GM12878 (cell line): ENCODE measurements at regions not wholly inside any gene's neighbourhood (a gene's known extent, or its start where the extent isn't known, plus 50 kb on each side); places are given as distances from the start of the nearest gene placed in this dataset.

Experiments
- ATAC-seq: fragments of 200-7000 bp; cut with Tn5 transposase; 3 replicates; pipeline ENCODE4 v1.9.1; 2020; ENCODE audit warnings: mild to moderate bottlenecking, moderate library complexity
- BruUV-seq: library from RNA; stranded (reverse); fragments of 400-500 nt; replicated peaks from 2 replicates; lab custom pipeline; 2021; lab: Mats Ljungman, UMichigan
- CTCF ChIA-PET: fragments of 300-600 bp; sonication (Branson Sonifier 250); formaldehyde crosslinking; extraction: SDS; loops from one replicate; lab custom pipeline; 2021; ENCODE audit warnings: inconsistent platforms; lab: Yijun Ruan, JAX
- POLR2A ChIA-PET: fragments of 350-600 bp; formaldehyde crosslinking; extraction: SDS; loops from one replicate; lab custom pipeline; 2021; ENCODE audit warnings: inconsistent platforms; lab: Charles Lee
- RAD21 ChIA-PET: fragments of 300-600 bp; sonication (Branson Sonifier 250); formaldehyde crosslinking; loops from one replicate; lab custom pipeline; 2023; ENCODE audit warnings: antibody characterized with exemption; ENCODE audit not compliant: unreplicated experiment; lab: Charles Lee
- SMC1A ChIA-PET: fragments of 300-600 bp; sonication (Branson Sonifier 250); formaldehyde crosslinking; loops from one replicate; lab custom pipeline; 2023; ENCODE audit not compliant: unreplicated experiment, uncharacterized antibody; lab: Charles Lee
- DNase-seq: peaks from one replicate; pipeline ENCODE4 v3.0.0-alpha.2; 2011; ENCODE audit warnings: low read depth, low spot score
- FAIRE-seq: peaks from 3 replicates; lab custom pipeline; 2011; peaks lifted over from hg19 to GRCh38; lab: Jason Lieb, UNC
- H2AFZ ChIP-seq: 2 replicates; pipeline ENCODE4 v1.6.0; 2011; ENCODE audit warnings: low read depth, low read length, control low read depth; ENCODE audit not compliant: control insufficient read depth
- H3K27ac ChIP-seq: 2 replicates; pipeline ENCODE4 v1.5.1; 2011; ENCODE audit warnings: control low read depth; ENCODE audit not compliant: control insufficient read depth, insufficient read depth
- H3K27me3 ChIP-seq, 2 experiments: replicated peaks in 1 of 2; 2 replicates each; pipeline versions ENCODE4 v1.6.0 to v1.6.1; 2011; ENCODE audit warnings: low read length in 1 of 2; ENCODE audit not compliant: control insufficient read depth in 2 of 2, insufficient read depth in 2 of 2
- H3K36me3 ChIP-seq, 2 experiments: 2 replicates each; pipeline ENCODE4 v1.5.1; 2011; ENCODE audit warnings: low read length in 1 of 2; ENCODE audit not compliant: control insufficient read depth in 2 of 2, insufficient read depth in 2 of 2
- H3K4me1 ChIP-seq: 2 replicates; pipeline ENCODE4 v1.6.1; 2011; ENCODE audit warnings: mild to moderate bottlenecking, low read length, moderate library complexity, mixed read lengths; ENCODE audit not compliant: control insufficient read depth, insufficient read depth
- H3K4me2 ChIP-seq: 2 replicates; pipeline ENCODE4 v1.6.0; 2011; ENCODE audit warnings: control low read depth; ENCODE audit not compliant: control insufficient read depth, insufficient read depth
- H3K4me3 ChIP-seq: fragments of 200-600 bp; sonication (generic); 2 replicates; pipeline ENCODE4 v1.5.1; 2016
- H3K79me2 ChIP-seq: 2 replicates; pipeline ENCODE4 v1.6.0; 2011; ENCODE audit warnings: low read length; ENCODE audit not compliant: control insufficient read depth, insufficient read depth
- H3K9ac ChIP-seq: 2 replicates; pipeline ENCODE4 v1.8.0; 2011; ENCODE audit warnings: low read length, control low read depth, mixed read lengths; ENCODE audit not compliant: control insufficient read depth, insufficient read depth
- H3K9me3 ChIP-seq: replicated peaks from 3 replicates; pipeline ENCODE4 v1.5.1; 2011; ENCODE audit warnings: mild to moderate bottlenecking, low read length; ENCODE audit not compliant: control insufficient read depth, insufficient read depth
- H4K20me1 ChIP-seq: 2 replicates; pipeline ENCODE4 v1.6.0; 2011; ENCODE audit not compliant: control insufficient read depth, insufficient read depth
- CBX3 ChIP-seq: fragments of 200-600 bp; sonication (generic); IDR thresholded peaks from 2 replicates; pipeline ENCODE4 v1.6.1; 2016; ENCODE audit warnings: low read depth, borderline replicate concordance
- CREM ChIP-seq: IDR thresholded peaks from 2 replicates; pipeline ENCODE4 v1.6.1; 2014; ENCODE audit warnings: antibody characterized with exemption, low read depth
- IKZF1 ChIP-seq: fragments of 450-650 bp; conservative IDR thresholded peaks from 2 replicates; pipeline ENCODE4 v1.6.1; 2017; ENCODE audit warnings: antibody characterized with exemption, mild to moderate bottlenecking
- MXI1 ChIP-seq: fragments of 150-350 bp; IDR thresholded peaks from 2 replicates; pipeline ENCODE4 v1.6.1; 2011; ENCODE audit warnings: low read depth, mild to moderate bottlenecking, inconsistent platforms, low read length, improper control_type of control experiment
- MYB ChIP-seq: fragments of 150-350 bp; IDR thresholded peaks from 2 replicates; pipeline ENCODE4 v1.6.1; 2014; ENCODE audit warnings: mild to moderate bottlenecking, low read depth, low read length, borderline replicate concordance
- RELA ChIP-seq: fragments of 450-650 bp; IDR thresholded peaks from 2 replicates; pipeline ENCODE4 v1.8.0; 2014; ENCODE audit warnings: borderline replicate concordance; ENCODE audit not compliant: partially characterized antibody
- RUNX3 ChIP-seq: IDR thresholded peaks from 2 replicates; pipeline ENCODE4 v1.6.1; 2012; ENCODE audit warnings: low read length, inconsistent platforms
- SIX5 ChIP-seq: IDR thresholded peaks from 2 replicates; pipeline ENCODE4 v1.6.1; 2011; ENCODE audit warnings: mild to moderate bottlenecking, low read depth, low read length, moderate library complexity; ENCODE audit not compliant: severe bottlenecking
- SPI1 ChIP-seq: IDR thresholded peaks from 2 replicates; pipeline ENCODE4 v1.6.1; 2011; ENCODE audit warnings: low read depth, mild to moderate bottlenecking, low read length, moderate library complexity, borderline replicate concordance; ENCODE audit not compliant: insufficient read depth
- TARDBP ChIP-seq: IDR thresholded peaks from 2 replicates; pipeline ENCODE4 v1.6.1; 2016; ENCODE audit warnings: borderline replicate concordance
- WGBS: methylation state at CpG from one replicate; pipeline ENCODE4 v1.1.6; 2016; ENCODE audit warnings: low lambda C conversion rate; ENCODE audit not compliant: insufficient replicate concordance, insufficient coverage; ENCODE audit errors: missing lambda C conversion rate; 5-methylcytosine and 5-hydroxymethylcytosine counted together
- in situ Hi-C: fragments of 300-500 bp; cut with MboI; formaldehyde crosslinking; loops from 9 replicates; pipeline ENCODE4 v1.14.3; 2018; ENCODE audit warnings: mixed read lengths
- intact Hi-C: fragments of 100-400 bp; cut with micrococcal nuclease; formaldehyde crosslinking; loops from one replicate; pipeline ENCODE4 v1.14.2; 2022; ENCODE audit not compliant: unreplicated experiment
- TF ChIP-seq, protein P1 (sequence below): IDR thresholded peaks from 2 replicates; pipeline ENCODE4 v1.6.1; 2011; ENCODE audit warnings: low read depth, mild to moderate bottlenecking, low read length, moderate library complexity, borderline replicate concordance; ENCODE audit errors: extremely low read depth
- TF ChIP-seq, protein P2 (sequence below): fragments of 450-650 bp; IDR thresholded peaks from 2 replicates; pipeline ENCODE4 v1.6.1; 2017; ENCODE audit warnings: mild to moderate bottlenecking, moderate library complexity

DNA sequence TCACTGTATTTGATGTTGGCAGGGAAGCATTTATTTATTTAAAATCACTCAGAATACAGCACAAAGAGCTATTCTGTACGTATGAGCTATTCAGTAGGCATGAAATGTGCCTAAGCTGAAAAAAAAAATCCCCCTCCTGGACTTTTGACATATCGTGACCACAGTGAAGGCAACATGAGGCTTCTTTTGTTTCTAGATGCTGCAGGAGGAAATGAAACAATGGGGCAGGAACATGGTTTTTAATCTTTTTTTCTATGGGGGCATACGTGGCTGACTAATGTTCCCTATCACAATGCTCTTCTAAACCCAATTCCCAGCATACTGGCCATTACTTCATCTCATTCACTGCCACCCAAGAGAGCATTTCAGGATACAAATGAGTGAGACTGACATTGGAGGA lies 191.0 kb upstream of the PMFBP1 start:
- CTCF ChIA-PET, result no interaction called here
- Histone ChIP-seq H3K4me1 (no peaks in the 10 kb centered on the region), H3K27ac (no peak overlapping the region), H3K79me2 (no peaks in the 10 kb centered on the region), H3K36me3 (no peaks in the 10 kb centered on the region), H3K4me3 (no peak overlapping the region), H3K9me3 (peaks cover 1% of the 10 kb centered on the region), H3K27me3 (no peaks in the 10 kb centered on the region), H3K4me2 (no peak overlapping the region), H3K9ac (no peak overlapping the region), H4K20me1 (no peaks in the 10 kb centered on the region), H2AFZ (no peak overlapping the region)
- intact Hi-C loops (no loop called here), in situ Hi-C loops (no loop called here)
- ATAC-seq (peak; percentile 81), FAIRE-seq (no peak), DNase-seq (peak; percentile 21)
- BruUV-seq, result no TSS peak
- RAD21 ChIA-PET, result no interaction called here
- SMC1A ChIA-PET, result interaction anchor here (1.0 kb wide), 1 partner anchor 8 kb away, joined by 4 read pairs; no protein-coding TSS in a partner anchor
- 76% methylated on average over 3 of the region's 3 CpGs for WGBS
- POLR2A ChIA-PET, result interaction anchor here (0.6 kb wide), 1 partner anchor 13 kb away, joined by 5 read pairs; no protein-coding TSS in a partner anchor
- TF ChIP-seq, protein P1, sequence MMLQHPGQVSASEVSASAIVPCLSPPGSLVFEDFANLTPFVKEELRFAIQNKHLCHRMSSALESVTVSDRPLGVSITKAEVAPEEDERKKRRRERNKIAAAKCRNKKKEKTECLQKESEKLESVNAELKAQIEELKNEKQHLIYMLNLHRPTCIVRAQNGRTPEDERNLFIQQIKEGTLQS, result no peak
- peak; percentile 60 for TF ChIP-seq SPI1
- TF ChIP-seq RELA, result no peak
- peak; percentile 19; the same call in 1 of the 2 replicates for TF ChIP-seq RUNX3
- no peak for TF ChIP-seq TARDBP

DNA sequence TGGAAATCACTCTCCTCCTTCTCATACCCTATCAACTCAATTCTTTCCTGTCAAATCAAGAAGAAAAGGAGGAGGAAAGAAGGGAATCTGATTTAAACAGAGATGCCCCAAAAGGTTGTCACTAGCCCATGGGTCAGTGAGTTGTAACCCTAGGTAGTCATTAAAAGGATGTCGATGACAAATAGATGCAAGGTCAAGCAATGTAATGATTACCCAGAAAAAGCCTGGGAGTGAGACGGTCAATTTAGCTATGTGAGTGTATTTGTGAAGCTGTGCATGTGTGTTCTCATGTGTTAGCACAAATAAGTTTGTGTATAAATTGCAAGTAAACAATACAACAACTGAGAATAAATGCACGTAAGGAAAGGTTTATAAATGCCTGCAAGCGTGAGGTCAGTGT lies 190.5 kb upstream of the PMFBP1 start:
- Histone ChIP-seq H3K9ac (no peak overlapping the region), H2AFZ (no peak overlapping the region), H3K9me3 (peaks cover 1% of the 10 kb centered on the region), H3K4me2 (no peak overlapping the region), H4K20me1 (no peaks in the 10 kb centered on the region), H3K4me1 (no peaks in the 10 kb centered on the region), H3K4me3 (no peak overlapping the region), H3K79me2 (no peaks in the 10 kb centered on the region), H3K27ac (no peak overlapping the region), H3K36me3 (no peaks in the 10 kb centered on the region), H3K27me3 (no peaks in the 10 kb centered on the region)
- intact Hi-C loops (no loop called here), in situ Hi-C loops (no loop called here)
- ChIA-PET POLR2A (interaction anchor here (0.6 kb wide), 1 partner anchor 12 kb away, joined by 5 read pairs; no protein-coding TSS in a partner anchor), SMC1A (interaction anchor here (1.0 kb wide), 1 partner anchor 9 kb away, joined by 4 read pairs; no protein-coding TSS in a partner anchor), RAD21 (no interaction called here), CTCF (no interaction called here)
- ATAC-seq, result no peak
- BruUV-seq, result no TSS peak
- DNase-seq, result no peak
- 96% methylated on average over 4 of the region's 4 CpGs for WGBS
- FAIRE-seq, result no peak
- TF ChIP-seq SIX5 (no peak), CBX3 (no peak), RUNX3 (no peak), MXI1 (no peak), SPI1 (no peak), MYB (no peak), IKZF1 (no peak), CREM (no peak)
- TF ChIP-seq, protein P2, sequence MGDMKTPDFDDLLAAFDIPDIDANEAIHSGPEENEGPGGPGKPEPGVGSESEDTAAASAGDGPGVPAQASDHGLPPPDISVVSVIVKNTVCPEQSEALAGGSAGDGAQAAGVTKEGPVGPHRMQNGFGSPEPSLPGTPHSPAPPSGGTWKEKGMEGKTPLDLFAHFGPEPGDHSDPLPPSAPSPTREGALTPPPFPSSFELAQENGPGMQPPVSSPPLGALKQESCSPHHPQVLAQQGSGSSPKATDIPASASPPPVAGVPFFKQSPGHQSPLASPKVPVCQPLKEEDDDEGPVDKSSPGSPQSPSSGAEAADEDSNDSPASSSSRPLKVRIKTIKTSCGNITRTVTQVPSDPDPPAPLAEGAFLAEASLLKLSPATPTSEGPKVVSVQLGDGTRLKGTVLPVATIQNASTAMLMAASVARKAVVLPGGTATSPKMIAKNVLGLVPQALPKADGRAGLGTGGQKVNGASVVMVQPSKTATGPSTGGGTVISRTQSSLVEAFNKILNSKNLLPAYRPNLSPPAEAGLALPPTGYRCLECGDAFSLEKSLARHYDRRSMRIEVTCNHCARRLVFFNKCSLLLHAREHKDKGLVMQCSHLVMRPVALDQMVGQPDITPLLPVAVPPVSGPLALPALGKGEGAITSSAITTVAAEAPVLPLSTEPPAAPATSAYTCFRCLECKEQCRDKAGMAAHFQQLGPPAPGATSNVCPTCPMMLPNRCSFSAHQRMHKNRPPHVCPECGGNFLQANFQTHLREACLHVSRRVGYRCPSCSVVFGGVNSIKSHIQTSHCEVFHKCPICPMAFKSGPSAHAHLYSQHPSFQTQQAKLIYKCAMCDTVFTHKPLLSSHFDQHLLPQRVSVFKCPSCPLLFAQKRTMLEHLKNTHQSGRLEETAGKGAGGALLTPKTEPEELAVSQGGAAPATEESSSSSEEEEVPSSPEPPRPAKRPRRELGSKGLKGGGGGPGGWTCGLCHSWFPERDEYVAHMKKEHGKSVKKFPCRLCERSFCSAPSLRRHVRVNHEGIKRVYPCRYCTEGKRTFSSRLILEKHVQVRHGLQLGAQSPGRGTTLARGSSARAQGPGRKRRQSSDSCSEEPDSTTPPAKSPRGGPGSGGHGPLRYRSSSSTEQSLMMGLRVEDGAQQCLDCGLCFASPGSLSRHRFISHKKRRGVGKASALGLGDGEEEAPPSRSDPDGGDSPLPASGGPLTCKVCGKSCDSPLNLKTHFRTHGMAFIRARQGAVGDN, result no peak
